ENCODE measurements at regions not wholly inside any gene's neighbourhood (a gene's known extent, or its start where the extent isn't known, plus 50 kb on each side); places are given as distances from the start of the nearest gene placed in this dataset.

GRCh38 chr4:60588556-60588955, 611.6 kb upstream of the ADGRL3 start:
- no peak overlapping the region for H3K4me3 ChIP-seq (ENCODE audit: low read depth, low read length)
- TF ChIP-seq CTCF (IDR thresholded peaks at IDR 0.05; ENCODE audit: borderline replicate concordance, insufficient read depth, low read depth, low read length): no peak

- no peak for TF ChIP-seq CTCF (IDR thresholded peaks at IDR 0.05; ENCODE audit: borderline replicate concordance, insufficient read depth, low read depth, low read length)
These were observed 610.7 kb upstream of the ADGRL3 start for GRCh38 chr4:60589425-60589824.

GRCh38 chr4:60590116-60590515, 610.0 kb upstream of the ADGRL3 start:
- H3K4me3 ChIP-seq (ENCODE audit: low read depth, low read length): no peak overlapping the region
- TF ChIP-seq CTCF (IDR thresholded peaks at IDR 0.05; ENCODE audit: borderline replicate concordance, insufficient read depth, low read depth, low read length): no peak

More at GRCh38 chr4:60589425-60589824, 610.7 kb upstream of the ADGRL3 start:
- H3K4me3 ChIP-seq (ENCODE audit: low read depth, low read length): no peak overlapping the region

- TF ChIP-seq CTCF (IDR thresholded peaks at IDR 0.05; ENCODE audit: borderline replicate concordance, insufficient read depth, low read depth, low read length): no peak
- H3K4me3 ChIP-seq (ENCODE audit: low read depth, low read length): no peak overlapping the region
These were observed 594.3 kb upstream of the ADGRL3 start for GRCh38 chr4:60605646-60606354.

GRCh38 chr4:60611762-60612496, 588.2 kb upstream of the ADGRL3 start:
- H3K4me3 ChIP-seq (ENCODE audit: low read depth, low read length): no peak overlapping the region
- no peak for TF ChIP-seq CTCF (IDR thresholded peaks at IDR 0.05; ENCODE audit: borderline replicate concordance, insufficient read depth, low read depth, low read length)

GRCh38 chr4:60617731-60618130, 582.4 kb upstream of the ADGRL3 start:
- TF ChIP-seq CTCF (IDR thresholded peaks at IDR 0.05; ENCODE audit: borderline replicate concordance, insufficient read depth, low read depth, low read length): no peak

More at GRCh38 chr4:60617731-60618130, 582.4 kb upstream of the ADGRL3 start:
- H3K4me3 ChIP-seq (ENCODE audit: low read depth, low read length): no peak overlapping the region
